Activated CD8-positive, alpha-beta memory T cell treated with anti-CD3 and anti-CD28 coated beads for 4 hours (primary cell): ENCODE measurements at regions not wholly inside any gene's neighbourhood (a gene's known extent, or its start where the extent isn't known, plus 50 kb on each side); places are given as distances from the start of the nearest gene placed in this dataset.

ENCODE experiments used
- DNase-seq, 2 donors: peaks; one replicate each; pipeline ENCODE4 v3.0.0-alpha.2; 2020; ENCODE audit warnings: low read depth in 2 of 2

DNA sequence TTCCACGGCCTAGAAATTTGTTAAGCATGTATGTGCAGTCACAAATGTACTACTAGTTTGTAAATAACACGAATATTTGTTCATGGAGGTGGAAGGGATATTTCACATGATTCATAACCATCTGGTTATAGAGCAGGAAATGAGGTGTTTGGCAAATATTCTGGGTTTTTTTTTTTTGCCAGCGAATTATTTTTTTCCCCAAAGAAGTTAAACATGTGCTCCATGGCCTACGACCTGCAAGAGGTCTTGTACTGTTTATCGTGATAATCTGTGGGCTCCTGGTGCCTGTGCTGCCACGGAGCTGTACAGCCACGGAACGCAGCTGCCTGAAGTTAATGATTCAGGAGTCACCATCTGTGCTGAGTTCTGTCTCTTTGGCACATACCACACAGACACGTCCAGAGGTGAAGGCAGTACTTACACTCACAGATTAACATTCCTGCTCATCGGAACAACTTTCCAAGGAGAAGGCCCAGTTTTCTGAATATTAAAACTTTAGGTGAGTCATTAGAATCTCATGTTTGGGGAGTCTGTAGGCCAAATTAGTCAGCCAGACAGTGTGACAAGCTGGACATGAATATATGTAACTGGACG, 156.3 kb downstream of the TMX1 start:
- no peak for DNase-seq

DNA sequence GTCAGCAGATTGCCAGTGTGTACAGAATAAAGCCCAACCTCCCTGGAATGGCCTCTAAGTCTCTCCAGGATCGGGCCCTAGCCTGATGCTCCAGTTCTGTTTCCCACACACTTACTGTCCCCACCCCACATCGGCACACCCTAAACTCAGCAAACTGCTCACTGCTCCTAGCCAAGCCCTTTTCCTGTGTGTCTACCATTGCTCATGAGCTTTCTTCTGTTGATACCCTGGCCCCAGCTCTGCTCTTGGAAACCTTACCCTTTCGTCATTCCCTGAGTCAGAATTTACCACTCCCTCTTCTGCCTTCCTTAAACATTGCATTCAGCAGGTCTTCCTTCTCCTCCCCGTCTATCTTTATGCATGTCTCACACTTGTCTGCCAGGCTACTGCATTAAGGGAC, 158.9 kb downstream of the TMX1 start:
- DNase-seq = no peak

DNA sequence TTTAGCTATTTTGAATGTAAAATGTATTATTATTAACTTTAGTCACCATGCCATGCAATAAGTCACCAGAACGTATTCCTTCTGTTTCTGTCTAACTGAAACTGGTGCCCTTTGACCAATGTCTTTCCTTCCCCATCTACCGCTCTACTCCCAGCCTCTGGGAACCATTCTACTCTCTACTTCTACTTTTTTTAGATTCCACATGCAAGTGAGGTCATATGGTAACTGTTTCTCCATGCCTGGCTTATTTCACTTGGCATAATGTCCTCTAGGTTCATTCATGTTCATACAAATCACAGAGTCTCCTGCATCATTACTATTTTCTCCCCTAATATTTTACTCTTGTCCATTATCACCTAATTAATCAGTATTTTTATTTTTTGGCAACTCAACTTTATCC, 160.1 kb downstream of the TMX1 start:
- DNase-seq = no peak

DNA sequence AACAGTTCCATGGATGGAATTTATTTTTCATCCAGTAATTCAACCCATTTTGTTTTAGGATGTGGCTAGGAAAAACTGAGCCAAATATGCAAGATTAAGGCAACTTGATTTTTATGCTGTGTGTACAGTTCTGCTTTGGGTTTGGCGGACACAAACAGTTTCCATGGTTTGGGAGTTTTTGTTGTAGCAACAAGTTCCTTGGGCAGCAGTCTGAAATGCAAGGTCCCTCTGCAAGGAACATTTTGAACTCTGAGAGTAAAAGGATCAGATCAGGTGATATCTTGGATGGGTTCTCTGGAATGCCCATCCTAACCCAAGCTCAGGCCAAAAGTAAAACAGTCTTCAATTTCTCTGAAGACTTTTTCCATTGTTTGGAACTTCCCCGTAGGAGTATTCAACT, 161.2 kb downstream of the TMX1 start:
- DNase-seq = no peak

DNA sequence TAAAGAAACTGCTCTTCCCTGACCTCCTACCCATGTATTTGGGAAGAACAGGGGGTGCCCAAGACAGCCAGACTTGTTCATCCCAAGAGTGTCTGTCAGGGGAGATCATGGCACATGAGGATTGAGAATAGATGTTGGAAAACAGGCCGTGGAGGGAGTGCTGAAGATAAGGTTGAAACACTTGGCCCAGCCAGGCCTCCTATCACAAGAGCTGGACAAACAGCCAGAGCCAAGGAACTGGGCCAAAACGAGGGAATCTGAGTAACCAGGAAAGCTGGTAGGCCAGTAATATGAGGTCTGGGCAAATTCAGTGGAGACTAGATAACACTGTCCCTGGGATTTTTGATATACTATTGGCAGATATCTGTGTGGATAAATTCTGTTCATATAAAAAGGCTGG, 161.7 kb downstream of the TMX1 start:
- DNase-seq = no peak

DNA sequence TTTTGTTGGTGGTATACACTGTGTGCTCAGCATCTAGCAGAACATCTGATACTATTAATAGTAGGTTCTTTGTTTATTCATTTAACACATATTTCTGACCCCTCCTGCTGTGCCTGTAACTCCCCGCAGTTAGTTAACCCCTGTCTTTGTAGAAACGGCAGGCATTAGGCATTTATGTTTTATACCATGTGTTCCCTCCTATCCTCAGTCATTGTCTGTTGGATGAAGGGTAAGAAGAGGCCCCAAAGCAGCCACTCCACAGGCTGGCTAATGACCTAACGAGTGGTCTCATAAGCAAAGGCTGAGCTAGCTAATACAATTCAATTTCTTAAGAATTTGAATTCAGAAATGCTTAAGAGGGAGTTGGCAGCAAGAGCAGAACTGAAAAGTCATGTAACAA, 170.8 kb downstream of the TMX1 start:
- no peak for DNase-seq

DNA sequence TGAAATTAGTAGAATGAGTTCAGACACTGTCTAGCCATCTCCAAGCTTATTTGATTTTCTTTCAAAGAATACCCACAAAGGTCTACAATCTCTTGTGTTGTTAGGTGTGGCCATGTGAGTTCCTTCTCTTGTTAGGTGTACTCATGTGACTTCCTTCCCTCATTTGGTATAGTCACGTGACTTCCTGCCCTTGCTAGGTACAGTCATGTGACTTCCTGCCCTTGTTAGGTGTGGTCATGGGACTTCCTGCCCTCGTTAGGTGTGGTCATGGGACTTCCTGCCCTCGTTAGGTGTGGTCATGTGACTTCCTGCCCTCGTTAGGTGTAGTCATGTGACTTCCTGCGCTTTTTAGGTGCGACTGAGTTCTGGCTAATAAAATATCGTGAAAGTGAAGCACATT, 179.6 kb downstream of the TMX1 start:
- DNase-seq = peak in 1 of 2 donors; percentile 5

DNA sequence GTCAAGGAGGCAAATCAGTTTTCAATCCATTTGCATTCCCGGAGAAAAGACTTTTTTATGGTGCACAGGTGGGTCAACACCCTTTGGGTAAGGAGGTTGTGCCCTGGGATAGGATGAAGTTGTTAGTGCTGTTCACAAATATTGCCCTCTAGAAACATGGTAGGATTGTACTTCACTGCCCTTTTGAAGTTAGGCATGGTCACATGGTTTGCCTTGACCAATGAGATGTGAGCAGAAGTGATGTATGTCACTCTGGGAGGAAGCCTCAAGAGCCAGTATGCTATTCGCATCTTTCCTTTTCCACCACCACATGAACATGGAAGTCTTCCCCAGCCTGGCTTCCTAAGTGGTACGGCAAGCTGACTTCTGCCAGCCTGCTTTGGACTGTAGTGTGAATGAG, 182.7 kb downstream of the TMX1 start:
- no peak for DNase-seq

DNA sequence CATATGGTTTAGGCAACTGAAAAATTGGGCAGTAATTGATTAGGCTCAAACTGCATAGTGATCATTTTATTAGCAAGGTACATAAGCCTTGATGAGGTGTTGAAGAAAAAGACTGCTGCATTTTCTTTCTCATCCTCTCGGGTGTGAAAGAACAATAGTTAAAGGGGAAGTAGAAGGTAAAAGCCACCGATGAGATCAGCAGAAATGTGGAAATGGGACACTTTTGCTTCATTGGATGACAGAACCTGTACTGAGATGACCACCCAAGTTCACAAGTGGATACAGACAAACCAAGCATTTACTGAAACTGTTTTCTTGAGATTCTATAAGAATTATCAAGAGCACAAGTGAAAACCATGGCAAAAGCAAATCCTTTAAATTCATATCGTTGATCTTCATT, 184.0 kb downstream of the TMX1 start:
- DNase-seq = no peak

DNA sequence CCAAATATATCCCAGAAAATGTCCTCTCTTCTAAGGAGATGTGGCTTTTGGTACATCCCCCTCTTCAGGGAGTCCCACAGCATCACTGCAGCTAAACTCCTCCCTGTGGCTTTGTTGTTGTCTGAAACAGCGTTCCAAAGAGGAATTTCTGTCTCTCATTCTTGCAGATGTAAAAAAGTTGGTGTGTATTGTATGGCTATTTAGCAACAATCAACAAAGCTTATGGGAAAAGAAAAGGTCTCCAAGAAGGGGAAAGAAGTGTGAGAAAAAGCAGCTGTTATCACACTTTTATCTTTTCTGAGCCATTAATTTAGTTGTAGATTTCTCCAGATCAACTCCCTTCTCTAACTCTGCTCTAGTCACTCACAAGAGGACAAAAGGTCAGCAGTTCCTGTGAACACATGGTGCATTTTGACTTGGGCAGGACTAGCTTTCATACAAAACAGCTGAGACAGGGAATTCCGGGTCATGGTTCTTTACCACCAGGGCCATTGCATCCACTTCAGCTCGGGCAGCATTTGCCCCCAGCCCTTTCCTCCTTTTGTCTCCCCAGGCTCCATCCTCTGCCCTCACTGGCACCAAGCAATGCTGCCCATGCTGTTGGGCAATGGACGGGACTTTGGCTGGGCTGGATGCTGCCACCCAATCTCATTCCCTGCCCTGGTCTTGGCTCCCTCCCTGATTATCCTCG, 184.7 kb downstream of the TMX1 start:
- DNase-seq = no peak

DNA sequence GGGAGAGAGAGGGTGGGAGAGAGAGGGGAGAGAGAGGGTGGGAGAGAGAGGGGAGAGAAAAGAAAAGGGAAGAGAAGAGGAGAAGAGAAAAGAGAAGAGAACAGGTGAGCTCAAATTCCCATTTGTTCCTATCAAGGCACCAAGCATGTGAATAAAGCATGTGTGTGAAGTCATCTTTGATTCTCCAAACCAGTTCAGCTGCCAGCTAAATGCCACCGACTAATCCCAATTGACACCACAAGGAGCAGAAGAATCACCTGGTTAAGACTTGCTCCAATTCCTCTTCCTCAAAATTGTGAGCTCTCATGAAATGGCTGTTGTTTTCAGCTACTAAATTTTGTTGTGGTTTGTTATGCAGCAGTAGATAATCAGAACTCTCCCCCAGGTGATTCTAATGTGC, 188.9 kb downstream of the TMX1 start:
- DNase-seq = no peak

DNA sequence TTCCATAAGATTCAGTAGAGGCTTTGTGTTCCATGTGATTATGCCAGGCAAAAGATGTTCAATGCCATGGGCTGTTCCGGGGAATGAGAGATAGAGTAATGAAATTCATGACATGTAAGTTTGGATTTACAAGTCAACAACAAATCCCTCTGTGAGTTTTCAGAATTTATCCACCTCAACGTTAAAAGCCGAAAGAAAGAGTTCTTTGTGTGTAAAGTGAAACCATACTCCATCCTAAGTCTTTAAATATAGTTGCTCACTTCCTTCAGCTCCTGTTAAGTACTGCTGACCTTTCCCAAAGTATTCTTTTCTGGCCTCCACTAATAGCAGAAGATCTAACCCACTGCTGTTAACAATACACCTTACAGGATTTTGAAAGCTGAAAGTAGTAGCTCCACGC, 190.0 kb downstream of the TMX1 start:
- DNase-seq = no peak

DNA sequence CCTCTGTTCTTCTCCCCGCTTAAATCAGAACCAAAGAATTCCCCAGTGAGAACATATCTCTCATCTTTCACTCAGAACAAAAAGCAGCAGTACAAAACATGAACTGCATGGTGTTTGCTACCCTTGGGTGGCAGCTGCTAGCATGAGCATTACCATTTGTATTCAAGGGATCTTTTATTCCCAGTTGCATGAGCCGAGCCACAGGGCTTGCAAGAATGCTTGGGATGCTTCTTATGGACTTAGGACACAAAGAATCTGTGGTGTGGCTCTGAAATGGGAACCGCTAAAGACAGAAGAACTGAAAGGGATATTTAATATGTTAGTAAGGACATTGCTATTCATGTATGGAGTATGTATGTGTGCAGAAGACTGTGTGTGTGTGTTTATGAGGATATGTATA, 190.6 kb downstream of the TMX1 start:
- DNase-seq = no peak

DNA sequence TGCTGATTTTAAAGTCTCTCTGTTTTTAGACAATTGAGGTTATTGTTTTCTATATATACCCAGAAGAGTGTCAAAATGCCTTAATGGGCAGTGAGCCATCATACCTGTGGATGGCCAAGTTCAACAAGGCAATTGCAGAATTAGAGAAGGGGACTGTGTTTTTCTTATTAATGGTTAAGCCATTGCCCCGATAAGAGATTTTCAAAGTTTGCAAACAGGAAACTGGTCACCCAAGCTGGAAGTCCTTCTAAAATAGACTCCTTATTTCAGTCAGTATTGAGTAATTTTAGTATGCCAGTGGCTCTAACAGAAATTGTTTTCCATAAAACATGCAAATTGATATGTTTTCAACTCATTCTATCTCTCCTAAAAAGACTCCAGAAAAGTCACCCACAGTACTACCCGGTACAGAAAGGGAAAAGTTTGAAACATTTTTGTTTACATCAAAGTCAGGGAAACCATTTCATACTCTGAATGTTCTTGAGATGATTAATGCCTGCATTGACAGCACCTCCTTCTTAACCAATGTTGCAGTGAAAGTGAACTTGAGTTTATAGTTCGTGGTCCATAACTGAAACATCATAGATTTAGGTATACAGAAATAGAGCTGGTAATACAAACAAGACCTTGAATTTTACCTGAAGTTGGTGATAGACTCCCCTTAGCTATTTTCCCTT, 191.1 kb downstream of the TMX1 start:
- no peak for DNase-seq

DNA sequence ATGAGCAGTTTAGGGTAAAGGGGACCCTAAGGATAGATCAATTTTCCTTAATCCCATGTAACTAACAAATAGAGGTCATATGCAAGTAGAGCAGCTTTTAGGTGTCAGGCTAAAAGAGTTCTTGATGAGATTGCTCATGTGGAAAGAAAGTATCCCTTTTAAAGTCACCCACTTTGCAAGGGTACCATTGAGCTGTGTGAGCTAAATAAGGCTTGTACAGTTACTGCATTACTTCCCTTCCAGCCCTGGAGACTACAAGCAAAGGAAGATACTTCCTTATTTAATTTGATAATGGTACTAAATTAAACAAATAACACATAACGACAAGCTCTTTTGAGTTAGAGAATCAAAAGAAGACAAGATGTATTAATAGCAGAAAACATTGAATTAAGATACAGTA, 191.7 kb downstream of the TMX1 start:
- DNase-seq = no peak

DNA sequence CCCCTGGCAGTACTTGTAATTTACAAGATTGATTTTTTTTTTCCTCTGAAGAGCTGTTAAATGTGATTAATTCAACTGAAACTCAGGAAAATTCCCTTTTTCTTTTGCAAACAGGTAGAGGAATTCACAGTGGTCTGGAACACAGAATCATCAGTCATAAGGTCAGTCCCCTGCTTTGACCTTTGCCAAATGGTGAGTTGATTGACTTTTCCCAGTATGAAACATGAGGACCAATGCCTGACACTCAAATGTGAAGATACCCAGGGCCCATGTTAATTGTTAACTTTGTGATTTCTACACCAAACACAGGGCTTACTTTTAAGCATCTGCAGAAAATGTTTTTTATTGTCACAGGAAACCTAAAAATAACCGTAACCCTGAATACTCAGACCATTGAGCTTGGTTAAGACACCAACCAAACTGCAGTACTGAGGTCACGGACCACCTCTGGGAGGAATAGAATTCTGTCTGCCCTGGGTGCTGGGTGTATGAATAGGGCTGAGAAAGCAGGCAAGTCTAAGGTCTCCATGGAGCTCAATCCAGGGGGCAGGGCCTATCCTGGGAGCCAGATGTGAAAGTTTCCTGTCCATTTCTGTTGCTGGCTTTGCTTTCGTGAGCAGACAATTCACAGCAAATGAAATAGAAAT, 192.4 kb downstream of the TMX1 start:
- DNase-seq = no peak

DNA sequence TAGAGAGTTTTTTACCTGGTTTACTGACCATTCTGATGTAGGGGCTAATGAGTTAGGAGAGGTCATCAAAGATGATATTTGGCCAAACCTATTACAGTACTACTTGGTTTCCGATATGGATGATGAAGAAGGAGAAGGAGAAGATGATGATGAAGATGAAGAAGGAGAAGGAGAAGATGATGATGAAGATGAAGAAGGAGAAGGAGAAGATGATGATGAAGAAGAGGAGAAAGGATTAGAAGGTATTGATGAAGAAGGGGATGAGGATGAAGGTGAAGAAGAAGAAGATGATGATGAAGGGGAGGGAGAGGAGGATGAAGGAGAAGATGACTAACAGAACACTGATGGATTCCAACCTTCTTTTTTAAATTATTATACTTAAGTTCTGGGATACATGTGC, 196.6 kb downstream of the TMX1 start:
- no peak for DNase-seq

DNA sequence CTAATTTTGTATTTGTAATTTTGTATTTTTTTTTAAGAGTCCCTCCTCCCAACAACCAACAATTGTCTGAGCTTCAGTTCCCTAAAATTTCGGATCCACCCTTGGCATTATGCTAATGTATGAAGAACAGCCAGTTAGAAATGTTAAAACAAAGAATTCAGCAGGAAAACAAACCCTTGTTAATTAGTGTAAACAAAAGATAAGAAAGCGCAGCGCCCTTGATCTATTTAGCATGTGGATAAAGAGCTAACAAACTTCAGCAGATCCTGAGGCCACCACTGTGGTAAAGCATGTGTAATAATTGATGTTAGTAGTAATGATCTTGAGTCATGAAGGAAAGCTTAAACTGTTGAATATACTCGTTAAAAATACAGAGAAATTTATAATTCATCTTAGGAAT, 199.8 kb downstream of the TMX1 start:
- DNase-seq = no peak

DNA sequence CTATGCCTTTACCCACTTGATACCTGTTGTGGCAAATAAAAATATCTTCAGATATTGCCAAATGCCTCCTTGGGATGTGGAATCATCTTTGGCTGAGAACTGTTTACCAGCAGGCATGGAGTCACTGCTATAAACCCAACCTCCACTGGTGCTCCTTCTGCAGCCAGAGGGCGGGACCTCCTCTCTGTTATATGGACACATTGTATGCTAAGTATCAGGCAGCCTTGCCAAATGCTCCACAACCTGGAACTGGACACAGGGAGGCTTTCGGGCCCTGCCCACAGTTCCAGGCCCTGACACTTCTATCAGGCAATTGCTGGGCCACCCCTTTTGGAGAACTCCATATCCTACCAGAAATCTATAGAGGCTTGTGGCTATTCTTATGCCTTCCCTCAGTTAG, 201.0 kb downstream of the TMX1 start:
- no peak for DNase-seq

DNA sequence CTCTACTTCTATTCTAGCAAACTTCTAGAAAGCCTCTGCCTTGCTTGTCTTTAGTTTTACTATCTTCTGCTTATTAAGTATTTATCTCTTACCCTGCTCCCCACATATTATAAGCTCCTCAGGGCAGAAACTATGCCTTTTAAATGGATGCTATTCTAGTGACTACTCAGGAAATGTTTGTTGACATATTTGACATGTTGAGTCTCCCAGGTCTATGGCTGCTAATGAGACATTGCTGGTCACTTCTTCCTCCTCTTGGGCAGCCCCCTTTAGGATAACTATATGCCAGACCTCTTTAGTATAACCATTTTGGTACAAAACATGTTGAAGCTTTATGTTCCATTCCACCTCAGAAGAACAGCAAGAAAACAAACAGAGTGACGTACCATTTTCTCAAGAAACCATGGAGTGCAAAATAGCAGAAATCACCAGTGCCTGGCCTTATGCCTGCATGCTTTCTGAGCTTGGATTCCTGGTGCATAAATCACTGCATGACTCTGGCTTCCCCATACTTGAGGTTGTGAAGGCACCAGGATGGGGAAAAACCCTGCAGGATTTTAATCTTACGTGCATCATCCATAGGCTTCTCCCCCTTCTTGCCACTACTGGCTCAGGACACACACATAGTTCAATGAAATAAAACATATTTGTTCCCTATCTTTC, 202.6 kb downstream of the TMX1 start:
- DNase-seq = no peak

DNA sequence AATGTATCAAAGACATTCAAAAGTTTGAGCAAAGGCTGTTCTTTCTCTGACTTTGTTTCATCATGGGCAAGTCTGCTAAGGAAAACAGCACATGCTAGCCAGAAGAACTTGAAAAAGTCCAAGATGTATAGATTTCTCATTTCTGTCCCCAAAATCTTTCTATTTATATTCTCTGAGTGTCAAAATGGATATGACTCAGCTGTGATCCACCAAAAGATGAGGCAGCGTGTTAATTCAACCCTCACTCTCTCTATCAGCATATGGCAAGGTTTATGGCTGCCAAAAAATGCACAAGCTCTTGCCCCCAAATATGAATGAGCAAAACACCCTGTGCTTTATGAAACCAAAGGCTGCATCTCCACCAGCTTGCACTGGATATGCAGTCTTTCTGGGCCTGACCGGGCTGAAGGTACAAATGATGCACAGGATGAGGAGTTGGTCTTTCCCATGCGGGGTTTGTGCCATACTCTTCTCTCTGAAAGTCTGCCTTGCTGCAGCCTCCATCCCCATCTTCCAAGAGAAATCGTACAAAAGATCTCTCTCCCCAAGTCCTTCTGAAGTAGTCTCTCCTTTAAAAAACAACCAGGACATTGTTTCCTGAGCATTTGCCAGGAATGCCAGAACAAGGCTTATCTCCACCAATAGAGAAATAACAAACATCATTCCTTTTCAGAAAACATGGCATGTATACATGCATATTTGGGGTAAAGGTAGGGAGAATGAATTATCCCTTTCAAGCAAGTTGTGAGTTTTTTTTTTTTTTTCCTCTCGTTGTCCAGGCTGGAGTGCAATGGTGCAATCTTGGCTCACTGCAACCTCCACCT, 203.4 kb downstream of the TMX1 start:
- DNase-seq = no peak
